ENCODE measurements at regions not wholly inside any gene's neighbourhood (a gene's known extent, or its start where the extent isn't known, plus 50 kb on each side); places are given as distances from the start of the nearest gene placed in this dataset.
A peak's percentile ranks its signal among the peaks of the same experiment; 100 is the strongest.

- no peak for ATAC-seq
- Histone ChIP-seq H3K27ac (no peak overlapping the region), H3K27me3 (no peaks in the 10 kb centered on the region), H3K4me1 (no peaks in the 10 kb centered on the region), H3K36me3 (replicated peaks in 1 of 2; ENCODE audit: insufficient read depth in 1 of 2, low read depth in 2 of 2) (no peaks in the 10 kb centered on the region), H3K9me3 (no peaks in the 10 kb centered on the region), H3K4me3 (no peak overlapping the region)
- DNase-seq: no peak
- 20 to 44% methylated on average over 1 of the region's 1 CpG for whole genome bisulfite sequencing, 2 donors
- TF ChIP-seq CTCF (IDR thresholded peaks at IDR 0.05): peak in 2 of 7 experiments; percentile 22 to 35
- no peak for TF ChIP-seq POLR2A (IDR thresholded peaks at IDR 0.05)
- intact Hi-C loops (cut with DNase I): no loop called here
These were observed 906.0 kb upstream of the ALCAM start for GRCh38 chr3:104460477-104461406.

GRCh38 chr3:104461431-104461830 is 905.3 kb upstream of the ALCAM start:
- intact Hi-C loops (cut with DNase I): no loop called here
- DNase-seq (no peak), ATAC-seq (no peak)
- Histone ChIP-seq H3K27me3 (no peaks in the 10 kb centered on the region), H3K4me3 (no peak overlapping the region), H3K9me3 (no peaks in the 10 kb centered on the region), H3K27ac (no peak overlapping the region), H3K36me3 (replicated peaks in 1 of 2; ENCODE audit: insufficient read depth in 1 of 2, low read depth in 2 of 2) (no peaks in the 10 kb centered on the region), H3K4me1 (no peaks in the 10 kb centered on the region)
- 52 to 76% methylated on average over 1 of the region's 1 CpG for WGBS, 2 donors
- no peak for TF ChIP-seq CTCF (IDR thresholded peaks at IDR 0.05)
- no peak for TF ChIP-seq POLR2A (IDR thresholded peaks at IDR 0.05)

- DNase-seq (no peak), ATAC-seq (no peak)
- Histone ChIP-seq H3K27me3 (no peaks in the 10 kb centered on the region), H3K27ac (no peak overlapping the region), H3K4me3 (no peak overlapping the region), H3K36me3 (replicated peaks in 1 of 2; ENCODE audit: insufficient read depth in 1 of 2, low read depth in 2 of 2) (no peaks in the 10 kb centered on the region), H3K9me3 (no peaks in the 10 kb centered on the region), H3K4me1 (no peaks in the 10 kb centered on the region)
- intact Hi-C loops (cut with DNase I): no loop called here
- 57 to 66% methylated on average over 3 of the region's 3 CpGs for WGBS, 2 donors
- TF ChIP-seq POLR2A (IDR thresholded peaks at IDR 0.05): no peak
- no peak for TF ChIP-seq CTCF (IDR thresholded peaks at IDR 0.05)
These were observed 894.5 kb upstream of the ALCAM start for GRCh38 chr3:104472221-104472620.

GRCh38 chr3:104474011-104474410 is 892.7 kb upstream of the ALCAM start:
- ATAC-seq: no peak
- DNase-seq: no peak
- Histone ChIP-seq H3K27ac (no peak overlapping the region), H3K9me3 (no peaks in the 10 kb centered on the region), H3K36me3 (replicated peaks in 1 of 2; ENCODE audit: insufficient read depth in 1 of 2, low read depth in 2 of 2) (no peaks in the 10 kb centered on the region), H3K27me3 (no peaks in the 10 kb centered on the region), H3K4me3 (no peak overlapping the region), H3K4me1 (no peaks in the 10 kb centered on the region)
- TF ChIP-seq POLR2A (IDR thresholded peaks at IDR 0.05) (no peak), CTCF (IDR thresholded peaks at IDR 0.05) (no peak)
- intact Hi-C loops (cut with DNase I): no loop called here
- WGBS, 2 donors: 62 to 69% methylated on average over 1 of the region's 1 CpG

- TF ChIP-seq CTCF (IDR thresholded peaks at IDR 0.05) (no peak), POLR2A (IDR thresholded peaks at IDR 0.05) (no peak)
- H3K27ac ChIP-seq: no peak overlapping the region
- no peaks in the 10 kb centered on the region for H3K36me3 ChIP-seq (replicated peaks in 1 of 2; ENCODE audit: insufficient read depth in 1 of 2, low read depth in 2 of 2)
- DNase-seq (no peak), ATAC-seq (no peak)
- no peaks in the 10 kb centered on the region for H3K27me3 ChIP-seq
- no peaks in the 10 kb centered on the region for H3K4me1 ChIP-seq
- H3K9me3 ChIP-seq: no peaks in the 10 kb centered on the region
- WGBS, 2 donors: 92 to 94% methylated on average over 24 of the region's 24 CpGs
- intact Hi-C loops (cut with DNase I): no loop called here
- no peak overlapping the region for H3K4me3 ChIP-seq
These were observed 863.7 kb upstream of the ALCAM start for GRCh38 chr3:104503022-104503421.

All from body of pancreas (tissue), 4 donors.